ENCODE measurements at regions not wholly inside any gene's neighbourhood (a gene's known extent, or its start where the extent isn't known, plus 50 kb on each side); places are given as distances from the start of the nearest gene placed in this dataset.

- TF ChIP-seq POLR2AphosphoS5 (IDR thresholded peaks at IDR 0.05; ENCODE audit: borderline replicate concordance, low read depth, low read length) = no peak
- peak; percentile 34 for TF ChIP-seq FOXP2 (optimal IDR thresholded peaks at IDR 0.05; ENCODE audit: control extremely low read depth, extremely low read length, insufficient read depth)
- TF ChIP-seq EZH2 (IDR thresholded peaks at IDR 0.05) = no peak
Observed at GRCh38 chr3:194928227-194928626, 242.5 kb downstream of the FAM43A start.

All from SK-N-MC (cell line).